ENCODE measurements at regions not wholly inside any gene's neighbourhood (a gene's known extent, or its start where the extent isn't known, plus 50 kb on each side); places are given as distances from the start of the nearest gene placed in this dataset.

GRCh38 chr2:167678158-167678557 lies 569.2 kb downstream of the STK39 start:
- no peak for TF ChIP-seq CTCF (IDR thresholded peaks at IDR 0.05)
- Histone ChIP-seq H3K4me3 (ENCODE audit: low read length) (no peak overlapping the region), H3K27me3 (ENCODE audit: control insufficient read depth in 1 of 2, insufficient read depth in 2 of 2, low read length in 2 of 2) (no peaks in the 10 kb centered on the region), H3K9me3 (ENCODE audit: control insufficient read depth in 1 of 2, insufficient read depth in 1 of 2, low read length in 2 of 2) (no peaks in the 10 kb centered on the region), H3K36me3 (ENCODE audit: insufficient read depth, low read length) (no peaks in the 10 kb centered on the region), H3K27ac (ENCODE audit: low read depth in 1 of 2, low read length in 2 of 2) (no peak overlapping the region), H3K4me1 (ENCODE audit: insufficient read depth, low read length) (no peaks in the 10 kb centered on the region)
- POLR2A ChIA-PET, result no interaction called here
- Mint-ChIP-seq H3K27me3 (no peaks in the 10 kb centered on the region), H3K36me3 (ENCODE audit: low read depth) (no peaks in the 10 kb centered on the region), H3K27ac (no peak overlapping the region), H3K9me3 (no peaks in the 10 kb centered on the region), H3K4me1 (ENCODE audit: low read depth) (no peaks in the 10 kb centered on the region), H3K4me3 (no peak overlapping the region)
- intact Hi-C loops (cut with DNase I, micrococcal nuclease), result no loop called here
- ATAC-seq (ENCODE audit: poor library complexity), result no peak
- CTCF ChIA-PET, result no interaction called here
- no peak for DNase-seq

DNA sequence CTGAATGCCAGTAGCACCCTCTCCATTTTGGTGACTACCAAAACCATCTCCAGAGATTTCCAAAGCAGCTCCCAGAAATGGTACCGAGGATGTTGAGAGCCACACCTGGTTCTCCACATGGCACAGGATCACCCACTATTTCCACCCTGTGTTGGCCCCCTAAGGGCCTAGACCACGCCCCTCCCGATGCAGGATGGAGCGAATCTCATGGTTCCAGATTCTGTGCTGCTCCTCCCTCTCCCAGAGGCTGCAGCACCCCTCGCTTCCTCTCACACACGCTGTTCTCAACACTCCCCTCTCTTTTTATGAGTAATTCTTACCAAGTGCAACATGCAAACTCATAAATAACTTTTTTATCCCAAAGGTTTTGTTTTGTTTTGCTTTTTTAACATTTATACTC lies 571.5 kb downstream of the STK39 start:
- ChIA-PET POLR2A (no interaction called here), CTCF (no interaction called here)
- H3K27ac ChIP-seq (ENCODE audit: low read depth in 1 of 2, low read length in 2 of 2), result no peak overlapping the region
- H3K9me3 Mint-ChIP-seq, result peaks cover 6% of the 10 kb centered on the region
- H3K4me1 ChIP-seq (ENCODE audit: insufficient read depth, low read length), result no peaks in the 10 kb centered on the region
- no peaks in the 10 kb centered on the region for H3K27me3 Mint-ChIP-seq
- DNase-seq, result no peak
- no peaks in the 10 kb centered on the region for H3K36me3 Mint-ChIP-seq (ENCODE audit: low read depth)
- H3K27me3 ChIP-seq (ENCODE audit: control insufficient read depth in 1 of 2, insufficient read depth in 2 of 2, low read length in 2 of 2), result no peaks in the 10 kb centered on the region
- no peaks in the 10 kb centered on the region for H3K36me3 ChIP-seq (ENCODE audit: insufficient read depth, low read length)
- no peak overlapping the region for H3K4me3 ChIP-seq (ENCODE audit: low read length)
- H3K27ac Mint-ChIP-seq, result no peak overlapping the region
- intact Hi-C loops (cut with DNase I, micrococcal nuclease), result no loop called here
- H3K4me3 Mint-ChIP-seq, result no peak overlapping the region
- no peak for TF ChIP-seq CTCF (IDR thresholded peaks at IDR 0.05)
- H3K4me1 Mint-ChIP-seq (ENCODE audit: low read depth), result no peaks in the 10 kb centered on the region
- H3K9me3 ChIP-seq (ENCODE audit: control insufficient read depth in 1 of 2, insufficient read depth in 1 of 2, low read length in 2 of 2), result no peaks in the 10 kb centered on the region
- no peak for ATAC-seq (ENCODE audit: poor library complexity)

DNA sequence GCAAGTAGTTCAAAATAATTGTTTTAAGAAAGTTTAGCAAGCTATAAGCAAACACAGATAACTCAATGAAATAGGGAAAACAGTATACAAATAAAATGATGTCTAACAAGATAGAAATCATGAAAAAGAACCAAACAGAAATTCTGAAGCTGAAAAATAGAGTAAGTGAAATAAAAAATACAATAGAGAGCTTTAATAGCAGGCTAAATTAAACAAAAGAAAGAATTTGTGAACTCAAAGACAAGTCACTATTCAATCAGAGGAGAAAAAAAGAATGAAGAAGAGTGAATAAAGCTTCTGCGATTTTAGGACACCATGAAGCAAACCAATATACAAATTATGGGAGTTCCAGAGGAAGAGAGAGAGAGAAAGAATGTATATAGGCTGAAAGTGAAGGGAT lies 576.8 kb downstream of the STK39 start:
- H3K4me3 Mint-ChIP-seq, result no peak overlapping the region
- ChIA-PET CTCF (no interaction called here), POLR2A (no interaction called here)
- no peak for DNase-seq
- H3K36me3 Mint-ChIP-seq (ENCODE audit: low read depth), result no peaks in the 10 kb centered on the region
- peaks cover 16% of the 10 kb centered on the region for H3K9me3 Mint-ChIP-seq
- intact Hi-C loops (cut with DNase I, micrococcal nuclease), result no loop called here
- no peaks in the 10 kb centered on the region for H3K4me1 ChIP-seq (ENCODE audit: insufficient read depth, low read length)
- no peaks in the 10 kb centered on the region for H3K36me3 ChIP-seq (ENCODE audit: insufficient read depth, low read length)
- no peak overlapping the region for H3K4me3 ChIP-seq (ENCODE audit: low read length)
- no peak overlapping the region for H3K27ac Mint-ChIP-seq
- no peak overlapping the region for H3K27ac ChIP-seq (ENCODE audit: low read depth in 1 of 2, low read length in 2 of 2)
- no peaks in the 10 kb centered on the region for H3K27me3 Mint-ChIP-seq
- no peaks in the 10 kb centered on the region for H3K4me1 Mint-ChIP-seq (ENCODE audit: low read depth)
- H3K9me3 ChIP-seq (ENCODE audit: control insufficient read depth in 1 of 2, insufficient read depth in 1 of 2, low read length in 2 of 2), result peaks cover 3 to 10% of the 10 kb centered on the region in 2 experiments
- no peak for ATAC-seq (ENCODE audit: poor library complexity)
- no peak for TF ChIP-seq CTCF (IDR thresholded peaks at IDR 0.05)
- no peaks in the 10 kb centered on the region for H3K27me3 ChIP-seq (ENCODE audit: control insufficient read depth in 1 of 2, insufficient read depth in 2 of 2, low read length in 2 of 2)

Data from CD4-positive, alpha-beta T cell (primary cell).